Astrocyte (in vitro differentiated cells and primary cell): ENCODE measurements at regions not wholly inside any gene's neighbourhood (a gene's known extent, or its start where the extent isn't known, plus 50 kb on each side); places are given as distances from the start of the nearest gene placed in this dataset.

Experiments
- CTCF ChIP-seq: IDR thresholded peaks from 2 replicates; pipeline ENCODE4 v1.5.1; 2011; ENCODE audit warnings: low read depth, mild to moderate bottlenecking, inconsistent platforms, low read length, moderate library complexity; ENCODE audit not compliant: insufficient read depth
- EZH2 ChIP-seq: IDR thresholded peaks from 2 replicates; pipeline ENCODE4 v1.6.1; 2012; ENCODE audit warnings: mild to moderate bottlenecking, low read length, inconsistent platforms; ENCODE audit not compliant: insufficient read depth

DNA sequence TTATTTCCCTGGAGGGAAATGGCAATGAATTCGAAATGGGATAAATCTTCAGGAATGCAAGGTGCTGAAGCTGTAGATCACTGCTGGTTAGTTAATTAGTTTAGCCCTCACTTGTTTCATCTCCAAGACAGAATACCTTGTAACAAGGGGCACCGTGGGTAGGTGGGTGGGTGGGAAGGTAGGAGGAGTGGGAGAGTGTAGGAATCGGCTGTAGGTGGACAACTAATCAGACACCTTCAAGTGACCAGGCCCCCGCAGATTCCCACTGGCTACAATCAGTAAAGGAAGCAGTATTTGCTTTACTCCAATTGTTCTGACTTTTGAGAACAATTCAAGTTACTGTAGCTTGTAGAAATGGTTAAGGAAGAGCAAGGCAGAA is 293.7 kb downstream of the TLE1 start:
- TF ChIP-seq CTCF (no peak), EZH2 (no peak)
